ENCODE measurements at regions not wholly inside any gene's neighbourhood (a gene's known extent, or its start where the extent isn't known, plus 50 kb on each side); places are given as distances from the start of the nearest gene placed in this dataset.
"Not testable (repeated sequence)": the region's sequence is repeated elsewhere in the genome, so short reads cannot be mapped to it uniquely, and the experiment has no call there.

- DNase-seq (ENCODE audit: low read depth), result no peak
Observed at GRCh38 chr6:130494729-130495128, 128.9 kb downstream of the TMEM200A start.

- peak; percentile 73 for DNase-seq (ENCODE audit: low read depth)
Observed at GRCh38 chr6:130500693-130501092, 134.9 kb downstream of the TMEM200A start.

- DNase-seq (ENCODE audit: low read depth), result peak; percentile 48
Observed at GRCh38 chr6:130503146-130503545, 137.3 kb downstream of the TMEM200A start.

GRCh38 chr6:130505808-130506598 lies 140.2 kb downstream of the TMEM200A start:
- no peak for DNase-seq (ENCODE audit: low read depth)

GRCh38 chr6:130507005-130507665 lies 141.3 kb downstream of the TMEM200A start:
- not testable (repeated sequence) for DNase-seq (ENCODE audit: low read depth)

GRCh38 chr6:130507666-130508028 lies 141.8 kb downstream of the TMEM200A start:
- no peak for DNase-seq (ENCODE audit: low read depth)

GRCh38 chr6:130513770-130514169 lies 148.0 kb downstream of the TMEM200A start:
- DNase-seq (ENCODE audit: low read depth), result peak; percentile 91

- peak; percentile 28 for DNase-seq (ENCODE audit: low read depth)
Observed at GRCh38 chr6:130514712-130515111, 148.9 kb downstream of the TMEM200A start.

GRCh38 chr6:130515306-130515705 lies 149.5 kb downstream of the TMEM200A start:
- DNase-seq (ENCODE audit: low read depth), result peak; percentile 81

- no peak for DNase-seq (ENCODE audit: low read depth)
Observed at GRCh38 chr6:130516604-130517003, 150.8 kb downstream of the TMEM200A start.

- DNase-seq (ENCODE audit: low read depth), result peak; percentile 45
Observed at GRCh38 chr6:130517444-130517931, 151.7 kb downstream of the TMEM200A start.

GRCh38 chr6:130518588-130518987 lies 152.8 kb downstream of the TMEM200A start:
- no peak for DNase-seq (ENCODE audit: low read depth)

- no peak for DNase-seq (ENCODE audit: low read depth)
Observed at GRCh38 chr6:130520221-130520620, 154.4 kb downstream of the TMEM200A start.

GRCh38 chr6:130520801-130521200 lies 155.0 kb downstream of the TMEM200A start:
- DNase-seq (ENCODE audit: low read depth), result no peak

GRCh38 chr6:130524552-130524951 lies 158.7 kb downstream of the TMEM200A start:
- DNase-seq (ENCODE audit: low read depth), result no peak

- no peak for DNase-seq (ENCODE audit: low read depth)
Observed at GRCh38 chr6:130525408-130525807, 159.6 kb downstream of the TMEM200A start.

- peak; percentile 76 for DNase-seq (ENCODE audit: low read depth)
Observed at GRCh38 chr6:130526466-130526865, 160.6 kb downstream of the TMEM200A start.

- DNase-seq (ENCODE audit: low read depth), result no peak
Observed at GRCh38 chr6:130527173-130527572, 161.4 kb downstream of the TMEM200A start.

GRCh38 chr6:130529569-130530149 lies 163.8 kb downstream of the TMEM200A start:
- DNase-seq (ENCODE audit: low read depth), result peak; percentile 28

- no peak for DNase-seq (ENCODE audit: low read depth)
Observed at GRCh38 chr6:130534627-130535026, 168.8 kb downstream of the TMEM200A start.

- DNase-seq (ENCODE audit: low read depth), result no peak
Observed at GRCh38 chr6:130535242-130535641, 169.4 kb downstream of the TMEM200A start.

GRCh38 chr6:130537447-130537846 lies 171.6 kb downstream of the TMEM200A start:
- no peak for DNase-seq (ENCODE audit: low read depth)

- DNase-seq (ENCODE audit: low read depth), result no peak
Observed at GRCh38 chr6:130547723-130548122, 181.9 kb downstream of the TMEM200A start.
